IMR-90 (cell line): ENCODE measurements at regions not wholly inside any gene's neighbourhood (a gene's known extent, or its start where the extent isn't known, plus 50 kb on each side); places are given as distances from the start of the nearest gene placed in this dataset.

Source experiments
- ATAC-seq: fragments of 200-7000 bp; cut with Tn5 transposase; 2 replicates; pipeline ENCODE4 v1.9.1; 2020; ENCODE audit warnings: low read depth, mild to moderate bottlenecking, moderate library complexity
- BruUV-seq: library from RNA; stranded (reverse); fragments of 400-500 nt; replicated peaks from 2 replicates; lab custom pipeline; 2021; lab: Mats Ljungman, UMichigan
- CTCF ChIA-PET: fragments of 300-600 bp; formaldehyde crosslinking; extraction: SDS; loops from one replicate; lab custom pipeline; 2021; ENCODE audit warnings: antibody characterized with exemption; lab: Yijun Ruan, JAX
- POLR2A ChIA-PET: fragments of 300-600 bp; sonication (Branson Sonifier 250); formaldehyde crosslinking; loops from one replicate; lab custom pipeline; 2022; ENCODE audit warnings: antibody characterized with exemption; ENCODE audit not compliant: unreplicated experiment; lab: Charles Lee
- DNase-seq: peaks from one replicate; pipeline ENCODE4 v3.0.0; 2013
- H2AFZ ChIP-seq: replicated peaks from 2 replicates; pipeline ENCODE3; 2013; ENCODE audit warnings: low read length, mild to moderate bottlenecking; ENCODE audit not compliant: poor library complexity
- H2AK5ac ChIP-seq: 2 replicates; pipeline ENCODE4 v1.6.1; 2013; ENCODE audit warnings: low read depth, low read length, inconsistent platforms
- H2AK9ac ChIP-seq: replicated peaks from 2 replicates; pipeline ENCODE3; 2013; ENCODE audit warnings: mild to moderate bottlenecking, low read depth, low read length, moderate library complexity; ENCODE audit not compliant: poor library complexity
- H2BK120ac ChIP-seq: 2 replicates; pipeline ENCODE4 v1.6.1; 2013; ENCODE audit warnings: low read depth, low read length, inconsistent platforms
- H2BK15ac ChIP-seq: 3 replicates; pipeline ENCODE4 v1.6.1; 2013; ENCODE audit warnings: low read depth, low read length, inconsistent platforms
- H2BK20ac ChIP-seq: 2 replicates; pipeline ENCODE4 v1.6.1; 2013; ENCODE audit warnings: low read depth, mild to moderate bottlenecking, inconsistent platforms, low read length, moderate library complexity
- H2BK5ac ChIP-seq: 2 replicates; pipeline ENCODE4 v1.6.1; 2013; ENCODE audit warnings: mild to moderate bottlenecking, low read depth, low read length, inconsistent platforms; ENCODE audit not compliant: poor library complexity, severe bottlenecking
- H3K14ac ChIP-seq: replicated peaks from 2 replicates; pipeline ENCODE4 v1.6.1; 2013; ENCODE audit warnings: low read depth, low read length, inconsistent platforms
- H3K18ac ChIP-seq: 2 replicates; pipeline ENCODE4 v1.6.1; 2013; ENCODE audit warnings: low read depth, low read length, control low read depth
- H3K23ac ChIP-seq: 2 replicates; pipeline ENCODE4 v1.6.1; 2013; ENCODE audit warnings: low read depth, low read length, inconsistent platforms
- H3K27ac ChIP-seq: 2 replicates; pipeline ENCODE4 v1.5.1; 2013; ENCODE audit warnings: mild to moderate bottlenecking, control low read depth, low read length; ENCODE audit not compliant: insufficient read depth
- H3K27me3 ChIP-seq: 2 replicates; pipeline ENCODE4 v1.6.1; 2013; ENCODE audit warnings: low read length; ENCODE audit not compliant: control insufficient read depth, insufficient read depth
- H3K36me3 ChIP-seq: 2 replicates; pipeline ENCODE4 v1.6.1; 2013; ENCODE audit warnings: low read length, mixed read lengths; ENCODE audit not compliant: control insufficient read depth, insufficient read depth
- H3K4ac ChIP-seq: 2 replicates; pipeline ENCODE4 v1.6.1; 2013; ENCODE audit warnings: low read depth, low read length, inconsistent platforms
- H3K4me1 ChIP-seq: 2 replicates; pipeline ENCODE4 v1.6.1; 2013; ENCODE audit warnings: low read length, mixed read lengths; ENCODE audit not compliant: control insufficient read depth, insufficient read depth
- H3K4me2 ChIP-seq: 2 replicates; pipeline ENCODE4 v1.6.1; 2013; ENCODE audit warnings: low read depth, mild to moderate bottlenecking, control low read depth, low read length, moderate library complexity
- H3K4me3 ChIP-seq: 2 replicates; pipeline ENCODE4 v1.5.1; 2013; ENCODE audit warnings: low read depth, mild to moderate bottlenecking, control low read depth, low read length, moderate library complexity; ENCODE audit not compliant: insufficient read depth
- H3K56ac ChIP-seq: 2 replicates; pipeline ENCODE4 v1.6.1; 2013; ENCODE audit warnings: low read length, inconsistent platforms; ENCODE audit not compliant: insufficient read depth; ENCODE audit errors: extremely low read depth
- H3K79me1 ChIP-seq, 2 experiments: 2 replicates each; pipeline ENCODE4 v1.6.1; 2013; ENCODE audit warnings: low read length in 2 of 2, inconsistent platforms in 1 of 2, low read depth in 1 of 2
- H3K9ac ChIP-seq: 2 replicates; pipeline ENCODE4 v1.6.1; 2013; ENCODE audit warnings: low read depth, low read length, control low read depth
- H3K9me1 ChIP-seq: 2 replicates; pipeline ENCODE4 v1.6.1; 2013; ENCODE audit warnings: low read length, inconsistent platforms; ENCODE audit not compliant: insufficient read depth
- H3K9me3 ChIP-seq: 2 replicates; pipeline ENCODE4 v1.6.1; 2013; ENCODE audit warnings: low read length; ENCODE audit not compliant: control insufficient read depth, insufficient read depth
- H4K20me1 ChIP-seq: 2 replicates; pipeline ENCODE4 v1.6.1; 2013; ENCODE audit warnings: low read length, inconsistent platforms; ENCODE audit not compliant: insufficient read depth
- H4K5ac ChIP-seq: 2 replicates; pipeline ENCODE4 v1.6.1; 2013; ENCODE audit warnings: mild to moderate bottlenecking, low read depth, low read length, control low read depth
- H4K8ac ChIP-seq, 2 experiments: 2 replicates each; pipeline ENCODE4 v1.6.1; 2013; ENCODE audit warnings: low read depth in 2 of 2, low read length in 2 of 2, control low read depth in 1 of 2, inconsistent platforms in 1 of 2
- H4K91ac ChIP-seq: 2 replicates; pipeline ENCODE4 v1.6.1; 2013; ENCODE audit warnings: low read depth, low read length, inconsistent platforms; ENCODE audit not compliant: insufficient read depth
- BHLHE40 ChIP-seq: fragments of 150-350 bp; IDR thresholded peaks from 2 replicates; pipeline ENCODE4 v1.6.1; 2016; ENCODE audit warnings: mild to moderate bottlenecking, low read depth, low read length
- CEBPB ChIP-seq: IDR thresholded peaks from 2 replicates; pipeline ENCODE4 v1.6.1; 2012; ENCODE audit warnings: low read depth, low read length, improper control_type of control experiment
- CHD1 ChIP-seq: IDR thresholded peaks from 2 replicates; pipeline ENCODE4 v1.6.1; 2012; ENCODE audit warnings: low read depth, low read length, improper control_type of control experiment
- CTCF ChIP-seq: conservative IDR thresholded peaks from 2 replicates; pipeline ENCODE4 v1.5.1; 2012; ENCODE audit warnings: mild to moderate bottlenecking, low read depth, low read length, improper control_type of control experiment
- FOS ChIP-seq: fragments of 150-350 bp; IDR thresholded peaks from 2 replicates; pipeline ENCODE4 v1.6.1; 2016; ENCODE audit warnings: low read depth, low read length
- MAFK ChIP-seq: IDR thresholded peaks from 2 replicates; pipeline ENCODE4 v1.6.1; 2012; ENCODE audit warnings: low read depth, low read length, improper control_type of control experiment
- MAZ ChIP-seq: IDR thresholded peaks from 2 replicates; pipeline ENCODE4 v1.6.1; 2012; ENCODE audit warnings: low read depth, mild to moderate bottlenecking, low read length, improper control_type of control experiment, moderate library complexity, borderline replicate concordance
- MXI1 ChIP-seq: IDR thresholded peaks from 2 replicates; pipeline ENCODE4 v1.6.1; 2012; ENCODE audit warnings: low read depth, mild to moderate bottlenecking, low read length, moderate library complexity, borderline replicate concordance
- NFE2L2 ChIP-seq: fragments of 150-350 bp; IDR thresholded peaks from 2 replicates; pipeline ENCODE4 v1.6.1; 2016; ENCODE audit warnings: low read depth, mild to moderate bottlenecking, low read length
- POLR2A ChIP-seq: IDR thresholded peaks from 2 replicates; pipeline ENCODE4 v1.6.1; 2012; ENCODE audit warnings: mild to moderate bottlenecking, low read depth, low read length
- RAD21 ChIP-seq: IDR thresholded peaks from 2 replicates; pipeline ENCODE4 v1.6.1; 2012; ENCODE audit warnings: low read length, improper control_type of control experiment
- RCOR1 ChIP-seq: IDR thresholded peaks from 2 replicates; pipeline ENCODE4 v1.6.1; 2012; ENCODE audit warnings: mild to moderate bottlenecking, low read length, improper control_type of control experiment; ENCODE audit not compliant: insufficient replicate concordance
- RFX5 ChIP-seq: IDR thresholded peaks from 2 replicates; pipeline ENCODE4 v1.8.0; 2012; ENCODE audit warnings: low read depth, mild to moderate bottlenecking, low read length, moderate library complexity
- SMC3 ChIP-seq: fragments of 150-350 bp; IDR thresholded peaks from 2 replicates; pipeline ENCODE4 v1.6.1; 2016; ENCODE audit warnings: low read depth, mild to moderate bottlenecking, antibody characterized with exemption, low read length, moderate library complexity
- USF2 ChIP-seq: fragments of 150-350 bp; IDR thresholded peaks from 2 replicates; pipeline ENCODE4 v1.6.1; 2017; ENCODE audit warnings: mild to moderate bottlenecking, antibody characterized with exemption, low read length, low read depth
- WGBS, 2 experiments: methylation state at CpG; one replicate each; pipeline versions ENCODE4 v1.1.5 to v1.1.7; 2013; ENCODE audit warnings: missing lambda C conversion rate in 2 of 2; ENCODE audit not compliant: insufficient read length in 1 of 2; ENCODE audit errors: extremely low coverage in 2 of 2; 5-methylcytosine and 5-hydroxymethylcytosine counted together
- dilution Hi-C: fragments of 300-500 bp; cut with HindIII; formaldehyde crosslinking; loops from one replicate; pipeline ENCODE4 v1.14.3; 2018; ENCODE audit warnings: low sequenced_read_pairs; ENCODE audit not compliant: unreplicated experiment
- in situ Hi-C: fragments of 300-500 bp; cut with MboI; formaldehyde crosslinking; loops from 3 replicates; pipeline ENCODE4 v1.14.3; 2019; ENCODE audit warnings: low sequenced_read_pairs, inconsistent platforms, mixed read lengths
- intact Hi-C: fragments of 100-400 bp; cut with micrococcal nuclease; formaldehyde crosslinking; loops from 2 replicates; pipeline ENCODE4 v1.10.0; 2022
- TF ChIP-seq, protein P1 (sequence below): fragments of 150-350 bp; IDR thresholded peaks from 2 replicates; pipeline ENCODE4 v1.6.1; 2016; ENCODE audit warnings: low read depth, mild to moderate bottlenecking, low read length, moderate library complexity, borderline replicate concordance

- Histone ChIP-seq H3K27ac (no peak overlapping the region), H2AFZ (no peak overlapping the region), H3K79me1 (no peaks in the 10 kb centered on the region), H4K5ac (no peak overlapping the region), H2BK120ac (no peak overlapping the region), H3K4me3 (no peak overlapping the region), H3K4ac (no peak overlapping the region), H2AK5ac (no peak overlapping the region), H3K9me3 (no peaks in the 10 kb centered on the region), H3K4me2 (no peak overlapping the region), H2BK20ac (no peak overlapping the region), H3K14ac (no peak overlapping the region), H3K9ac (no peak overlapping the region), H4K20me1 (no peaks in the 10 kb centered on the region; the same call in 1 of the 2 replicates), H2BK15ac (no peak overlapping the region), H3K4me1 (no peaks in the 10 kb centered on the region), H4K8ac (no peak overlapping the region), H3K36me3 (no peaks in the 10 kb centered on the region), H2AK9ac (no peak overlapping the region), H3K18ac (no peak overlapping the region), H3K56ac (no peak overlapping the region), H3K23ac (no peak overlapping the region), H2BK5ac (no peak overlapping the region), H3K9me1 (no peaks in the 10 kb centered on the region), H3K27me3 (peaks cover 19% of the 10 kb centered on the region), H4K91ac (no peak overlapping the region)
- WGBS, 2 experiments, result 0% methylated on average over 1 of the region's 5 CpGs; no CpG with 5 or more reads in 1 of the 2 experiments
- BruUV-seq, result no TSS peak
- in situ Hi-C loops, result no loop called here
- CTCF ChIA-PET, result interaction anchor here (0.6 kb wide), 1 partner anchor 103 kb away, joined by 3 read pairs; no protein-coding TSS in a partner anchor
- POLR2A ChIA-PET, result no interaction called here
- dilution Hi-C loops, result no loop called here
- no peak for TF ChIP-seq POLR2A
- TF ChIP-seq RFX5, result no peak
- no peak for TF ChIP-seq RAD21
- TF ChIP-seq MAZ, result no peak
- no peak for TF ChIP-seq BHLHE40
- no peak for TF ChIP-seq NFE2L2
- TF ChIP-seq, protein P1, sequence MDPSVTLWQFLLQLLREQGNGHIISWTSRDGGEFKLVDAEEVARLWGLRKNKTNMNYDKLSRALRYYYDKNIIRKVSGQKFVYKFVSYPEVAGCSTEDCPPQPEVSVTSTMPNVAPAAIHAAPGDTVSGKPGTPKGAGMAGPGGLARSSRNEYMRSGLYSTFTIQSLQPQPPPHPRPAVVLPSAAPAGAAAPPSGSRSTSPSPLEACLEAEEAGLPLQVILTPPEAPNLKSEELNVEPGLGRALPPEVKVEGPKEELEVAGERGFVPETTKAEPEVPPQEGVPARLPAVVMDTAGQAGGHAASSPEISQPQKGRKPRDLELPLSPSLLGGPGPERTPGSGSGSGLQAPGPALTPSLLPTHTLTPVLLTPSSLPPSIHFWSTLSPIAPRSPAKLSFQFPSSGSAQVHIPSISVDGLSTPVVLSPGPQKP, result no peak
- no peak for TF ChIP-seq CTCF
- no peak for TF ChIP-seq MXI1
- no peak for TF ChIP-seq RCOR1
- no peak for TF ChIP-seq SMC3
- TF ChIP-seq CEBPB, result no peak
- TF ChIP-seq FOS, result no peak
- TF ChIP-seq CHD1, result no peak
- TF ChIP-seq MAFK, result no peak
- no peak for TF ChIP-seq USF2
- DNase-seq (no peak), ATAC-seq (no peak)
- intact Hi-C loops, result no loop called here
Measured at GRCh38 chr6:15839969-15840541, 177.2 kb upstream of the DTNBP1 start.
